ENCODE measurements at regions not wholly inside any gene's neighbourhood (a gene's known extent, or its start where the extent isn't known, plus 50 kb on each side); places are given as distances from the start of the nearest gene placed in this dataset.

DNA sequence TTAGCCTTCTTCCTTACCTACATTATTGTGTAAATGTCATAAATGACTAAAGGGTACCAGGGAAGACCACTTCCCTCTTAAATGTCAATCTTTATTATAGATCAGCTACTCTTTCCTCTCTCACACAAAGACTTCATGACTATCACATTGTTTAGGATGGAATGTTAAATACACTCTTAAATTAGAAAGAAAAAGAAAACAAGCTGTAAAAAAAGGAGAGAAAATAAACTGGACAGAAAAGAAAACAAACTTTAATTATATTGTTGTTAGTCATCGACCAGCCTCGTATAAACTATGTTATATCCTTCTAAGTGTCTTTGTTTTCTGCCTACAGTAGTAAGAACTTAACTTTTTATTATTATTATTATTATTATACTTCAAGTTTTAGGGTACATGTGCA is 666.4 kb upstream of the NR3C2 start:
- Histone ChIP-seq H3K4me3 (ENCODE audit: low read depth, low read length) (no peak overlapping the region), H3K36me3 (no peaks in the 10 kb centered on the region), H3K9me3 (ENCODE audit: severe bottlenecking) (no peaks in the 10 kb centered on the region), H3K27ac (no peak overlapping the region), H3K27me3 (ENCODE audit: insufficient read depth, low read depth, severe bottlenecking) (no peaks in the 10 kb centered on the region)
- TF ChIP-seq, protein P1, sequence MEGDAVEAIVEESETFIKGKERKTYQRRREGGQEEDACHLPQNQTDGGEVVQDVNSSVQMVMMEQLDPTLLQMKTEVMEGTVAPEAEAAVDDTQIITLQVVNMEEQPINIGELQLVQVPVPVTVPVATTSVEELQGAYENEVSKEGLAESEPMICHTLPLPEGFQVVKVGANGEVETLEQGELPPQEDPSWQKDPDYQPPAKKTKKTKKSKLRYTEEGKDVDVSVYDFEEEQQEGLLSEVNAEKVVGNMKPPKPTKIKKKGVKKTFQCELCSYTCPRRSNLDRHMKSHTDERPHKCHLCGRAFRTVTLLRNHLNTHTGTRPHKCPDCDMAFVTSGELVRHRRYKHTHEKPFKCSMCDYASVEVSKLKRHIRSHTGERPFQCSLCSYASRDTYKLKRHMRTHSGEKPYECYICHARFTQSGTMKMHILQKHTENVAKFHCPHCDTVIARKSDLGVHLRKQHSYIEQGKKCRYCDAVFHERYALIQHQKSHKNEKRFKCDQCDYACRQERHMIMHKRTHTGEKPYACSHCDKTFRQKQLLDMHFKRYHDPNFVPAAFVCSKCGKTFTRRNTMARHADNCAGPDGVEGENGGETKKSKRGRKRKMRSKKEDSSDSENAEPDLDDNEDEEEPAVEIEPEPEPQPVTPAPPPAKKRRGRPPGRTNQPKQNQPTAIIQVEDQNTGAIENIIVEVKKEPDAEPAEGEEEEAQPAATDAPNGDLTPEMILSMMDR (IDR thresholded peaks at IDR 0.05; ENCODE audit: low read depth, low read length) = no peak
- DNase-seq = no peak

DNA sequence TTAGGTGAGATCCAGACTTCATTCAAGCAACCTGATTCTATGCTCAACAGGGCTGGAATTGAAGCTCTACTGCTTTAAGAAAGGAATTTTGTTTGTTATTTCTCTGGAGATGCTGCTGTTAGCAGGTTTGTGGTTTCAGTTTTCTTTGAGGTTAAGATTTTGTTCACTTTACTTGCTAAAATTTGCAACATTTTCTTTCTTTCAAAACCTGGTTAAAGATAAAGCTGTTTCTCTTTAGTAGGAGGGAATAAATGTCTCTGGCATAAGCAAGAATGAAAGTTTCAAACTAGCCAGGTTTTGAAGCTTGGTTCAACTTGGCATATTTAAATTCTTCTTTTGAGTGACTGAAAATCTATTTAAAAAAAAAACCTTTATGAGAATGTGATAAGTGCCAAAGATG is 660.6 kb upstream of the NR3C2 start:
- Histone ChIP-seq H3K27me3 (ENCODE audit: insufficient read depth, low read depth, severe bottlenecking) (no peaks in the 10 kb centered on the region), H3K9me3 (ENCODE audit: severe bottlenecking) (no peaks in the 10 kb centered on the region), H3K27ac (no peak overlapping the region)

DNA sequence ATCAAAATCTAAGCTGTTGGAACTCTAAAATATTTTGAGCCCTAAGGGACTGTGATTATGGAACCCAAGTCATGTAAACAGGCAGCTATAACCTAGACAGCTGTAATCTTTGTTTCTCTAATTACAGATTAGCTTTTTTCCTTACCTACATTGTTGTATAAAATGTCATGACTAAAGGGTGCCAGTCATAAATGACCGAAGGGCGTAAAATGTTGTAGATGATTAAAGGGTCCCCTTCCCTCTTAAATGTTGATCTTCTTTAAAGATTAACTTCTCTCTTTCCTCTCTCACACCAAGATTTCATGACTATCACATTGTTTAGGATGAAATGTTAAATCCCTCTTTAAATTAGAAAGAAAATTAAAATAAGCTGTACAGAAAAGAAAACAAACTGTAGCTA is 659.4 kb upstream of the NR3C2 start:
- no peak for DNase-seq
- Histone ChIP-seq H3K27me3 (ENCODE audit: insufficient read depth, low read depth, severe bottlenecking) (no peaks in the 10 kb centered on the region), H3K27ac (no peak overlapping the region), H3K9me3 (ENCODE audit: severe bottlenecking) (no peaks in the 10 kb centered on the region), H3K36me3 (no peaks in the 10 kb centered on the region), H3K4me3 (ENCODE audit: low read depth, low read length) (no peak overlapping the region)
- TF ChIP-seq, protein P1 (IDR thresholded peaks at IDR 0.05; ENCODE audit: low read depth, low read length) = no peak

More for the DNA sequence above, 660.6 kb upstream of the NR3C2 start:
- H3K4me3 ChIP-seq (ENCODE audit: low read depth, low read length) = no peak overlapping the region
- DNase-seq = no peak
- H3K36me3 ChIP-seq = no peaks in the 10 kb centered on the region
- TF ChIP-seq, protein P1 (IDR thresholded peaks at IDR 0.05; ENCODE audit: low read depth, low read length) = no peak

DNA sequence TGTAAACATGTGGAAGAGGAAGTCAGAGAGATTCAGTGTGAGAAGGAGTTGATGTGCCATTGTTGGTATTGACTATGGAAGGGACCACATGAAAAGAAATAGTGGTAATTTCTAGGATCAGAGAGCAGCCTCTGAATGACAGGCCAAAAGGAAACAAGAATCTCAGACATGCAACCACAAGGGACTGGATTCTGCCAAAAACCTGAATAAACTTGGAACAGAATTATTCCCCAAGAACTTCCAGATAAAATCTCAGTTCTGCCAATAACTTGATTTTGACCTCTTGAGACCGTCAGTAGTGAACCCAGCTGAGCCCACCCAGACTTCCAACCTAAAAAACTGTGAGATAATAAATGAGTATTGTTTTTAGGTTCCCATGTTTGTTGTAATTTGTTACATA is 653.6 kb upstream of the NR3C2 start:
- H3K4me3 ChIP-seq (ENCODE audit: low read depth, low read length) = no peak overlapping the region
- no peaks in the 10 kb centered on the region for H3K27me3 ChIP-seq (ENCODE audit: insufficient read depth, low read depth, severe bottlenecking)
- DNase-seq = no peak
- peaks cover 6% of the 10 kb centered on the region for H3K9me3 ChIP-seq (ENCODE audit: severe bottlenecking)
- TF ChIP-seq, protein P1 (IDR thresholded peaks at IDR 0.05; ENCODE audit: low read depth, low read length) = no peak
- H3K36me3 ChIP-seq = no peaks in the 10 kb centered on the region
- H3K27ac ChIP-seq = no peak overlapping the region

DNA sequence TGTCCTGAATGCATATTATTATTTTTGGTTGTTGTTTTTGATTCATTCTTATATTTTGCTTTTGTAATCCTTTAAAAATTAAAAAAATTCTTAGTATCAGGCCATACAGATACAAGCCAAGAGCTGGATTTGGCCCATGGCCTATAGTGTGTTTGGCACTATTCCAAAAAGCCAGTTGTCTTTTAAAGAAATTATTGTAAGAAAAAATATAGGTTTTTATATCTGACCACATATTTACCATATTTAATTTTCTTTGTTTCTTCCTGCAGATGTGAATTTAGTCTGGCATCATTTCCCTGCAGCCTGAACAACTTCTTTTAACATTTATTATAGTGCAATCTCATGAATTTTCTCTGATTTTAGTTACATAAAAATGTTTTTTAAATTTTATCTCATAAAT is 652.8 kb upstream of the NR3C2 start:
- no peak overlapping the region for H3K4me3 ChIP-seq (ENCODE audit: low read depth, low read length)
- TF ChIP-seq, protein P1 (IDR thresholded peaks at IDR 0.05; ENCODE audit: low read depth, low read length) = no peak
- H3K36me3 ChIP-seq = no peaks in the 10 kb centered on the region
- DNase-seq = no peak
- no peak overlapping the region for H3K27ac ChIP-seq
- H3K27me3 ChIP-seq (ENCODE audit: insufficient read depth, low read depth, severe bottlenecking) = no peaks in the 10 kb centered on the region
- H3K9me3 ChIP-seq (ENCODE audit: severe bottlenecking) = peaks cover 6% of the 10 kb centered on the region

DNA sequence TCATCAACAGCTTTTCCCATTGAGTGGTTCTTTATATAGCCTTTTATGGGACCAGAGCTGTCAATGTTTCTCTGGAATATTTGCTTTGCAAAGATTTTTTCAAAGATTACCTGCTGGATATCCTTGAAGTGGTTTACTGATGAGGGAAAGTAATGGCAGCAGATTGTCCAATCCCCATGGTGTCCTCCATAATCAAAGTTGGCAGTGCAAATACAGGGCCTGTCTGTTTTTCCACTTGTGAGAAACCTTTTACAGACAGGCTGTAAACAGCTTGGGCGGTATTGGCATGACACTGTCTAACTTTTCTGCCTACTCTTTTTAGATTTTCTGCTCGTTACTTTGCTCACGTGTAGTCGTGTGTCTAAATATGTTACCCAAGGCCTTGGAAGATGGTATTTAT is 641.9 kb upstream of the NR3C2 start:
- Histone ChIP-seq H3K9me3 (ENCODE audit: severe bottlenecking) (no peaks in the 10 kb centered on the region), H3K4me3 (ENCODE audit: low read depth, low read length) (no peak overlapping the region), H3K36me3 (no peaks in the 10 kb centered on the region), H3K27me3 (ENCODE audit: insufficient read depth, low read depth, severe bottlenecking) (no peaks in the 10 kb centered on the region), H3K27ac (no peak overlapping the region)
- TF ChIP-seq, protein P1 (IDR thresholded peaks at IDR 0.05; ENCODE audit: low read depth, low read length) = no peak
- no peak for DNase-seq

Measured in WERI-Rb-1 (cell line).